ENCODE measurements at regions not wholly inside any gene's neighbourhood (a gene's known extent, or its start where the extent isn't known, plus 50 kb on each side); places are given as distances from the start of the nearest gene placed in this dataset.

DNA sequence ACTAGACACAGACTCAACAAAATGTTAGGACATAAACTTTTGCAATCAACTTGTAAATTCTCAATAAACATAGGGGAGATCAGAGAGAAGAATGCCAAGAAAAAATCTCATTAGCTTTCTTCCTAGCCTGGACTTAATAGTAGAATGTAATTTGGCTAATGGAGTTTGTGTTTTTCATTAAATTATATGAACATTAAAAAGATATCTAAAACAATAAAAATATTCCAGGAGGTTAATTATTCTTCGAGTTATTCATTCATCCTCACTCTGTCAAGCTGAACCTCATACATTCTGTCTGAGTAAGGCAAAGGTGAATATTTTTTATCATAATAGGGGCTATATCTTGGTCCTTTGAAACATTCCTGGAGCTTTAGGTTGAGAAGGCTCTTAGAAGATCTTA is 551.9 kb upstream of the TBX3 start:
- no peaks in the 10 kb centered on the region for H3F3A ChIP-seq (ENCODE audit: low read length, unreplicated experiment)
- no peak overlapping the region for H3K4me2 ChIP-seq (ENCODE audit: low read length)
- BruUV-seq (replicated peaks): no TSS peak
- no peak overlapping the region for H3K27ac ChIP-seq (ENCODE audit: low read length)
- ChIA-PET CTCF (no interaction called here), POLR2A (ENCODE audit: unreplicated experiment) (interaction anchor here (0.6 kb wide), 1 partner anchor 10 kb away, joined by 4 read pairs; no protein-coding TSS in a partner anchor)
- no peak overlapping the region for H3K4me3 ChIP-seq (ENCODE audit: low read length)
- no peak overlapping the region for H3K9ac ChIP-seq (ENCODE audit: low read length)
- H3K79me2 ChIP-seq (ENCODE audit: low read length): no peaks in the 10 kb centered on the region
- TF ChIP-seq, protein P1, sequence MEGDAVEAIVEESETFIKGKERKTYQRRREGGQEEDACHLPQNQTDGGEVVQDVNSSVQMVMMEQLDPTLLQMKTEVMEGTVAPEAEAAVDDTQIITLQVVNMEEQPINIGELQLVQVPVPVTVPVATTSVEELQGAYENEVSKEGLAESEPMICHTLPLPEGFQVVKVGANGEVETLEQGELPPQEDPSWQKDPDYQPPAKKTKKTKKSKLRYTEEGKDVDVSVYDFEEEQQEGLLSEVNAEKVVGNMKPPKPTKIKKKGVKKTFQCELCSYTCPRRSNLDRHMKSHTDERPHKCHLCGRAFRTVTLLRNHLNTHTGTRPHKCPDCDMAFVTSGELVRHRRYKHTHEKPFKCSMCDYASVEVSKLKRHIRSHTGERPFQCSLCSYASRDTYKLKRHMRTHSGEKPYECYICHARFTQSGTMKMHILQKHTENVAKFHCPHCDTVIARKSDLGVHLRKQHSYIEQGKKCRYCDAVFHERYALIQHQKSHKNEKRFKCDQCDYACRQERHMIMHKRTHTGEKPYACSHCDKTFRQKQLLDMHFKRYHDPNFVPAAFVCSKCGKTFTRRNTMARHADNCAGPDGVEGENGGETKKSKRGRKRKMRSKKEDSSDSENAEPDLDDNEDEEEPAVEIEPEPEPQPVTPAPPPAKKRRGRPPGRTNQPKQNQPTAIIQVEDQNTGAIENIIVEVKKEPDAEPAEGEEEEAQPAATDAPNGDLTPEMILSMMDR (conservative IDR thresholded peaks at IDR 0.05; ENCODE audit: low read depth, low read length): no peak
- TF ChIP-seq EZH2 (IDR thresholded peaks at IDR 0.05; ENCODE audit: low read length, unreplicated experiment): no peak
- TF ChIP-seq EZH2phosphoT487 (IDR thresholded peaks at IDR 0.05; ENCODE audit: borderline replicate concordance, low read length): no peak
- H3K9me2 ChIP-seq (replicated peaks; ENCODE audit: low read length): no peaks in the 10 kb centered on the region
- DNase-seq (no peak), ATAC-seq (no peak)
- H4K20me1 ChIP-seq (ENCODE audit: low read length): no peaks in the 10 kb centered on the region
- H3K9me3 ChIP-seq (ENCODE audit: low read length): no peaks in the 10 kb centered on the region
- H2AFZ ChIP-seq (ENCODE audit: low read length): no peak overlapping the region
- intact Hi-C loops (cut with micrococcal nuclease): no loop called here
- H3K27me3 ChIP-seq (ENCODE audit: low read length): no peaks in the 10 kb centered on the region
- H3K36me3 ChIP-seq (ENCODE audit: low read depth, low read length): no peaks in the 10 kb centered on the region
- no peaks in the 10 kb centered on the region for H3K4me1 ChIP-seq (ENCODE audit: insufficient read depth, low read length)

DNA sequence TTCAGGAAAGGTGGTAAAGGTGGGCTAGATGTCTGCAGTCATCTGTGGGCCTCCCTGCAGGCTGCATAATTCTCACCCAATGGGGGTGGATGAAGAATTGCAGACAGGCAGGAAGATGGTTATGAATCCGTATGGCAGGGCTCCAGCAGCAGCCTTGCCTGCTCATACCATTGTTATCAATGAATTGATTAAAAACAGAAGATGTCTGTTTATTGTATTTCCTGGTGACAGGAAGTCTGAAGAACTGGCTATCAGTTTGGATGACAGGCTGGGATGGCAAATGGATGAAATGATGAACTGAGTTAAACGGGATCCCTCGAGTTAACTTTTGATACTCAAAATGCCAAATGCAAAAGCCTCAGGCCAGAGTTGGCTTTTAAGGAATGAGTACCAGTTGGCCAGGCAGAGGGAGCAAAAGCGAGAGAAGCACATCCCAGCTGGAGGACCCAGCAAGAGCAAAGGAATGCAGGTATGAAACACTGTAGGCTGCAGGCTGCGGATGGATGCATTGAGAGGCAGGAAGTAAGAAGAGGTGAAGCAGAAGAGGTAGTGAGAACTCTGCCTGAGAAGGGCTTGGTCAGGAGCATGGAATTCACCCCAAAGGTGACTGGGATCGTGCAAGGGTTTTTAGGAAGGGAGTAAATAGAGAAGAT is 550.0 kb upstream of the TBX3 start:
- no peaks in the 10 kb centered on the region for H3F3A ChIP-seq (ENCODE audit: low read length, unreplicated experiment)
- POLR2A ChIA-PET (ENCODE audit: unreplicated experiment): no interaction called here
- H3K27me3 ChIP-seq (ENCODE audit: low read length): no peaks in the 10 kb centered on the region
- no peak overlapping the region for H2AFZ ChIP-seq (ENCODE audit: low read length)
- H3K4me2 ChIP-seq (ENCODE audit: low read length): no peak overlapping the region
- no peaks in the 10 kb centered on the region for H3K36me3 ChIP-seq (ENCODE audit: low read depth, low read length)
- H3K27ac ChIP-seq (ENCODE audit: low read length): no peak overlapping the region
- intact Hi-C loops (cut with micrococcal nuclease): no loop called here
- TF ChIP-seq EZH2phosphoT487 (IDR thresholded peaks at IDR 0.05; ENCODE audit: borderline replicate concordance, low read length): no peak
- TF ChIP-seq, protein P1 (conservative IDR thresholded peaks at IDR 0.05; ENCODE audit: low read depth, low read length): no peak
- TF ChIP-seq EZH2 (IDR thresholded peaks at IDR 0.05; ENCODE audit: low read length, unreplicated experiment): no peak
- no peak overlapping the region for H3K9ac ChIP-seq (ENCODE audit: low read length)
- no peak overlapping the region for H3K4me3 ChIP-seq (ENCODE audit: low read length)
- BruUV-seq (replicated peaks): no TSS peak
- H4K20me1 ChIP-seq (ENCODE audit: low read length): no peaks in the 10 kb centered on the region
- no peak for DNase-seq
- H3K9me3 ChIP-seq (ENCODE audit: low read length): no peaks in the 10 kb centered on the region
- ATAC-seq: no peak
- H3K4me1 ChIP-seq (ENCODE audit: insufficient read depth, low read length): no peaks in the 10 kb centered on the region
- H3K79me2 ChIP-seq (ENCODE audit: low read length): no peaks in the 10 kb centered on the region
- no peaks in the 10 kb centered on the region for H3K9me2 ChIP-seq (replicated peaks; ENCODE audit: low read length)
- CTCF ChIA-PET: no interaction called here

DNA sequence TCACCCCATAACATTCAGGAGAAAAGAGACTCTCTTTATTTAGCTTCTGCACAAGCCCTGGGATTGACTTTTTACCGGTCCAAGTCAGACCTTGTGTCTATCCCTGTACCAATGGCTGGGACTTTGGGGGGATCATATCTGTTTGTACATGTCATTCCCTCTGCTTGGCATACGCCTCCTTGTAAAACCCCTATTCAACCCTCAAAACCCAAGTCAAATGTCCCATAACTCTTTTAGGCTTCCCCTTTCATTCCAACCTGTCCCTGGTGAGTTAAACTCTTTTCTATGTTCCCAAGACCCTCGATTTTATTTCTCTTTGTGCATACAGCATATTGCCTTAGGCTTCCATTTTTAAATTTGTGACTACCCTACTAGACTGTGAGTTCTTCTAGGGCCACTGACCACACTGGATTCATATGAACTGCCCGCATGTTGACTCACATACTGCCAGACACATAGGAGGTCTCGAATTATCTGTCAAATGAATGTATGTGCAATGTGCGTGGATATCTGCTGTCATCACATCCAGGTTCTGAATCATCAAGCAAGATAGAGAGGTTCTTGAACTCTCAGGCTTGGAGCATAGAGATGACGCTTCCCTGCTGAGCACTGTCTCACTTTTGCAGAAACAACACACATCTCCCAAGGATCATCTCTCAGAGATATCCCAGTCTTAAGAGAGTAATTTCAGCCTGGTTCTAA is 548.6 kb upstream of the TBX3 start:
- H3K9me3 ChIP-seq (ENCODE audit: low read length): no peaks in the 10 kb centered on the region
- H3K4me2 ChIP-seq (ENCODE audit: low read length): no peak overlapping the region
- H3K27ac ChIP-seq (ENCODE audit: low read length): no peak overlapping the region
- H4K20me1 ChIP-seq (ENCODE audit: low read length): no peaks in the 10 kb centered on the region
- no peaks in the 10 kb centered on the region for H3K9me2 ChIP-seq (replicated peaks; ENCODE audit: low read length)
- ATAC-seq (no peak), DNase-seq (no peak)
- H2AFZ ChIP-seq (ENCODE audit: low read length): no peak overlapping the region
- BruUV-seq (replicated peaks): no TSS peak
- TF ChIP-seq, protein P1 (conservative IDR thresholded peaks at IDR 0.05; ENCODE audit: low read depth, low read length): no peak
- TF ChIP-seq EZH2phosphoT487 (IDR thresholded peaks at IDR 0.05; ENCODE audit: borderline replicate concordance, low read length) (no peak), EZH2 (IDR thresholded peaks at IDR 0.05; ENCODE audit: low read length, unreplicated experiment) (no peak)
- peaks cover 11% of the 10 kb centered on the region for H3K4me1 ChIP-seq (ENCODE audit: insufficient read depth, low read length)
- CTCF ChIA-PET: no interaction called here
- no peaks in the 10 kb centered on the region for H3K27me3 ChIP-seq (ENCODE audit: low read length)
- H3K4me3 ChIP-seq (ENCODE audit: low read length): no peak overlapping the region
- intact Hi-C loops (cut with micrococcal nuclease): no loop called here
- POLR2A ChIA-PET (ENCODE audit: unreplicated experiment): no interaction called here
- H3K36me3 ChIP-seq (ENCODE audit: low read depth, low read length): no peaks in the 10 kb centered on the region
- H3F3A ChIP-seq (ENCODE audit: low read length, unreplicated experiment): peaks cover 3% of the 10 kb centered on the region
- H3K9ac ChIP-seq (ENCODE audit: low read length): no peak overlapping the region
- no peaks in the 10 kb centered on the region for H3K79me2 ChIP-seq (ENCODE audit: low read length)
